ENCODE measurements at regions not wholly inside any gene's neighbourhood (a gene's known extent, or its start where the extent isn't known, plus 50 kb on each side); places are given as distances from the start of the nearest gene placed in this dataset.

DNA sequence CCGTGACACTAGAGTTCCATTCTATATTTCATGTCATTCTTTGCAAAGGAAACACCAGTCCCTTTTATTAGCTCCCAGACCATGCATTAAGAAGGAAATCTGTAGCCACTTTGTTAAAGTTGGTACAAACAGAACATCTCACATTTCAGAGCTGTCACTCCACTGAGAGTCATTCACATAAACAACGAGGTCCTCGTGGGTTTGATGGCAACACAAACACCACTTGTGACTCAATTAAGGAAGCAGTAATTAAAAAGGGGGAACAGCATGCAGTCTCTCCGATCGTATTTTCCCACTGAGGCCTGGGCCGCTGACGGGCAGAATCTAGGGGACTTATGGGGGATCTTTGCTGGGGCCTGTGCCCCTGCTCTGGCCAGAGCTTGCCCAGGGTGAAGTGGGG lies 94.2 kb upstream of the ZNF618 start:
- DNase-seq = no peak
- H3K27me3 ChIP-seq (ENCODE audit: control insufficient read depth, insufficient read depth, low read length, poor library complexity, severe bottlenecking) = no peaks in the 10 kb centered on the region
- Mint-ChIP-seq H3K9me3 (no peaks in the 10 kb centered on the region), H3K4me1 (no peaks in the 10 kb centered on the region), H3K27me3 (ENCODE audit: insufficient read depth) (peaks cover 30% of the 10 kb centered on the region), H3K4me3 (no peak overlapping the region), H3K36me3 (ENCODE audit: low read depth) (no peaks in the 10 kb centered on the region), H3K27ac (no peak overlapping the region)
- H3K9ac ChIP-seq (ENCODE audit: extremely low read depth, low read length, poor library complexity, severe bottlenecking) = no peak overlapping the region
- no peaks in the 10 kb centered on the region for H3K4me1 ChIP-seq (ENCODE audit: control insufficient read depth, insufficient read depth, low read length)
- WGBS, 2 experiments (ENCODE audit: insufficient coverage in 1 of 2, insufficient read length in 1 of 2) = 92 to 96% methylated on average over 5 to 7 of the region's 7 CpGs
- TF ChIP-seq, protein P1, sequence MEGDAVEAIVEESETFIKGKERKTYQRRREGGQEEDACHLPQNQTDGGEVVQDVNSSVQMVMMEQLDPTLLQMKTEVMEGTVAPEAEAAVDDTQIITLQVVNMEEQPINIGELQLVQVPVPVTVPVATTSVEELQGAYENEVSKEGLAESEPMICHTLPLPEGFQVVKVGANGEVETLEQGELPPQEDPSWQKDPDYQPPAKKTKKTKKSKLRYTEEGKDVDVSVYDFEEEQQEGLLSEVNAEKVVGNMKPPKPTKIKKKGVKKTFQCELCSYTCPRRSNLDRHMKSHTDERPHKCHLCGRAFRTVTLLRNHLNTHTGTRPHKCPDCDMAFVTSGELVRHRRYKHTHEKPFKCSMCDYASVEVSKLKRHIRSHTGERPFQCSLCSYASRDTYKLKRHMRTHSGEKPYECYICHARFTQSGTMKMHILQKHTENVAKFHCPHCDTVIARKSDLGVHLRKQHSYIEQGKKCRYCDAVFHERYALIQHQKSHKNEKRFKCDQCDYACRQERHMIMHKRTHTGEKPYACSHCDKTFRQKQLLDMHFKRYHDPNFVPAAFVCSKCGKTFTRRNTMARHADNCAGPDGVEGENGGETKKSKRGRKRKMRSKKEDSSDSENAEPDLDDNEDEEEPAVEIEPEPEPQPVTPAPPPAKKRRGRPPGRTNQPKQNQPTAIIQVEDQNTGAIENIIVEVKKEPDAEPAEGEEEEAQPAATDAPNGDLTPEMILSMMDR (conservative IDR thresholded peaks at IDR 0.05) = no peak
- H3K36me3 ChIP-seq (ENCODE audit: control insufficient read depth, insufficient read depth, low read length) = no peaks in the 10 kb centered on the region
- peaks cover 5% of the 10 kb centered on the region for H3K9me3 ChIP-seq (ENCODE audit: control insufficient read depth, low read length)
- no peak overlapping the region for H3K4me3 ChIP-seq (ENCODE audit: low read length)
- no peak overlapping the region for H3K27ac ChIP-seq (ENCODE audit: low read depth, low read length)

DNA sequence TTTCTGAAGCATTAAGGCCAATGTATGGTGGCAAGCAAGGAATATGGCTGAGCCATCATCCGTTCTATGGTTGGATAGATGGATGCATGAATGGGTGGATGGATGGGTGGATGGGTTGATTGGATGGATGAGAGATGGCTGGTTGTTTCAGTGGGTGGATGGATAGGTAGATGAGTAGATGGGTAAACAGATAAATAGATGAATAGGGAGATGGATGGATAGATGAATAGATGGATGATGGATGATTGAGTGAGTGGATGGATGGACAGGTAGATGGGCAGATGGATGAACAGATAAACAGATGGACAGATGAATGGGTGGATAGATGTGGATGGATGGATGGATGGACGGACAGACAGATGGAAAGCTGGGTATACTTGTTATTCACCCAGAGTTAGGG lies 92.6 kb upstream of the ZNF618 start:
- no peaks in the 10 kb centered on the region for H3K27me3 ChIP-seq (ENCODE audit: control insufficient read depth, insufficient read depth, low read length, poor library complexity, severe bottlenecking)
- 88 to 92% methylated on average over 2 of the region's 2 CpGs for WGBS, 2 experiments (ENCODE audit: insufficient coverage in 1 of 2, insufficient read length in 1 of 2)
- TF ChIP-seq, protein P1 (conservative IDR thresholded peaks at IDR 0.05) = no peak
- Mint-ChIP-seq H3K27me3 (ENCODE audit: insufficient read depth) (peaks cover 30% of the 10 kb centered on the region), H3K36me3 (ENCODE audit: low read depth) (no peaks in the 10 kb centered on the region), H3K9me3 (no peaks in the 10 kb centered on the region), H3K4me1 (peaks cover 3% of the 10 kb centered on the region), H3K4me3 (no peak overlapping the region), H3K27ac (no peak overlapping the region)
- no peaks in the 10 kb centered on the region for H3K4me1 ChIP-seq (ENCODE audit: control insufficient read depth, insufficient read depth, low read length)
- no peaks in the 10 kb centered on the region for H3K9me3 ChIP-seq (ENCODE audit: control insufficient read depth, low read length)
- no peaks in the 10 kb centered on the region for H3K36me3 ChIP-seq (ENCODE audit: control insufficient read depth, insufficient read depth, low read length)
- no peak for DNase-seq
- H3K9ac ChIP-seq (ENCODE audit: extremely low read depth, low read length, poor library complexity, severe bottlenecking) = no peak overlapping the region
- no peak overlapping the region for H3K27ac ChIP-seq (ENCODE audit: low read depth, low read length)
- H3K4me3 ChIP-seq (ENCODE audit: low read length) = no peak overlapping the region

DNA sequence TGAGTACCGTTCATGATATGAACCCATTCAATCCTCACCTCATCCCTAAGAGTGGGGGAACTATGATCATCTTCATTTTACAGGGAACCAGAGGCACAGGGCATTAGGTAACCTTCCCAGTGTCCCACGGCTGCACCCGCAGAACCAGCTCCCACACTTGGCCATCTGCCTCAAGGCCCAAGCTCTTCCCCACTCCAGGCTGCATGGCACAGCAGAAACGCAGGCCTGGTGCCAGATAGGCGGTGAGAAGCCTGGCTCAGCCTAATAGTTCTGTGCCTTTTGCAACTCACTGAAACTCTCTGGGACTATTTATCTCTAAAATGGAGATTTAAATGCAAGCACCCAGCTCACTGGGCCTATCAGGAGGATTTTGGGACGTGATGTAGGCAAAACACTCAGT lies 90.8 kb upstream of the ZNF618 start:
- Mint-ChIP-seq H3K4me3 (no peak overlapping the region), H3K4me1 (peaks cover 3% of the 10 kb centered on the region), H3K27ac (no peak overlapping the region), H3K27me3 (ENCODE audit: insufficient read depth) (peaks cover 27% of the 10 kb centered on the region), H3K9me3 (no peaks in the 10 kb centered on the region), H3K36me3 (ENCODE audit: low read depth) (no peaks in the 10 kb centered on the region)
- Histone ChIP-seq H3K27me3 (ENCODE audit: control insufficient read depth, insufficient read depth, low read length, poor library complexity, severe bottlenecking) (no peaks in the 10 kb centered on the region), H3K27ac (ENCODE audit: low read depth, low read length) (no peak overlapping the region), H3K36me3 (ENCODE audit: control insufficient read depth, insufficient read depth, low read length) (no peaks in the 10 kb centered on the region), H3K9me3 (ENCODE audit: control insufficient read depth, low read length) (no peaks in the 10 kb centered on the region), H3K4me3 (ENCODE audit: low read length) (no peak overlapping the region), H3K9ac (ENCODE audit: extremely low read depth, low read length, poor library complexity, severe bottlenecking) (no peak overlapping the region), H3K4me1 (ENCODE audit: control insufficient read depth, insufficient read depth, low read length) (no peaks in the 10 kb centered on the region)
- TF ChIP-seq, protein P1 (conservative IDR thresholded peaks at IDR 0.05) = no peak
- 91 to 98% methylated on average over 6 of the region's 6 CpGs for WGBS, 2 experiments (ENCODE audit: insufficient coverage in 1 of 2, insufficient read length in 1 of 2)
- DNase-seq = no peak
